GM19455 (cell line): ENCODE measurements at regions not wholly inside any gene's neighbourhood (a gene's known extent, or its start where the extent isn't known, plus 50 kb on each side); places are given as distances from the start of the nearest gene placed in this dataset.
"Not testable (repeated sequence)": the region's sequence is repeated elsewhere in the genome, so short reads cannot be mapped to it uniquely, and the experiment has no call there.

Experiments
- ATAC-seq: cut with Tn5 transposase; IDR thresholded peaks from one replicate; pipeline ENCODE4 v1.9.1; 2021; ENCODE audit not compliant: unreplicated experiment

GRCh38 chr12:58068706-58069105 lies 127.3 kb downstream of the ATP23 start:
- ATAC-seq, result no peak

GRCh38 chr12:58069268-58069963 lies 128.0 kb downstream of the ATP23 start:
- ATAC-seq, result no peak

GRCh38 chr12:58071994-58072393 lies 130.6 kb downstream of the ATP23 start:
- no peak for ATAC-seq

GRCh38 chr12:58074259-58074658 lies 132.9 kb downstream of the ATP23 start:
- ATAC-seq, result no peak

GRCh38 chr12:58079806-58080205 lies 138.4 kb downstream of the ATP23 start:
- ATAC-seq, result no peak

GRCh38 chr12:58081488-58081887 lies 140.1 kb downstream of the ATP23 start:
- no peak for ATAC-seq

- ATAC-seq, result no peak
Measured at GRCh38 chr12:58082996-58083395, 141.6 kb downstream of the ATP23 start.

- no peak for ATAC-seq
Measured at GRCh38 chr12:58086006-58086405, 144.6 kb downstream of the ATP23 start.

- no peak for ATAC-seq
Measured at GRCh38 chr12:58086930-58087329, 145.6 kb downstream of the ATP23 start.

- no peak for ATAC-seq
Measured at GRCh38 chr12:58087423-58088127, 146.2 kb downstream of the ATP23 start.

- ATAC-seq, result no peak
Measured at GRCh38 chr12:58089588-58089987, 148.2 kb downstream of the ATP23 start.

GRCh38 chr12:58090685-58091084 lies 149.3 kb downstream of the ATP23 start:
- ATAC-seq, result no peak

GRCh38 chr12:58095002-58095401 lies 153.6 kb downstream of the ATP23 start:
- no peak for ATAC-seq

GRCh38 chr12:58097741-58098140 lies 156.4 kb downstream of the ATP23 start:
- ATAC-seq, result no peak

GRCh38 chr12:58099476-58099875 lies 158.1 kb downstream of the ATP23 start:
- ATAC-seq, result no peak

- no peak for ATAC-seq
Measured at GRCh38 chr12:58104351-58104755, 163.0 kb downstream of the ATP23 start.

GRCh38 chr12:58105225-58106119 lies 164.1 kb downstream of the ATP23 start:
- ATAC-seq, result no peak

GRCh38 chr12:58106195-58106594 lies 164.8 kb downstream of the ATP23 start:
- ATAC-seq, result no peak

- no peak for ATAC-seq
Measured at GRCh38 chr12:58117201-58117600, 175.8 kb downstream of the ATP23 start.

- no peak for ATAC-seq
Measured at GRCh38 chr12:58117667-58118066, 176.3 kb downstream of the ATP23 start.

- not testable (repeated sequence) for ATAC-seq
Measured at GRCh38 chr12:58125761-58126160, 184.4 kb downstream of the ATP23 start.
